Skeletal muscle tissue (tissue), 3 donors: ENCODE measurements at regions not wholly inside any gene's neighbourhood (a gene's known extent, or its start where the extent isn't known, plus 50 kb on each side); places are given as distances from the start of the nearest gene placed in this dataset.

Experiments
- H3K27ac ChIP-seq: one replicate; pipeline ENCODE4 v1.7.0; 2013; ENCODE audit warnings: mild to moderate bottlenecking, low read depth, low read length, inconsistent platforms
- H3K27me3 ChIP-seq, 3 donors: one replicate each; pipeline ENCODE4 v1.7.0; 2013; ENCODE audit warnings: low read length in 3 of 3; ENCODE audit not compliant: control insufficient read depth in 3 of 3, insufficient read depth in 3 of 3
- H3K36me3 ChIP-seq, 3 donors: one replicate each; pipeline ENCODE4 v1.7.0; 2013; ENCODE audit warnings: low read length in 3 of 3; ENCODE audit not compliant: control insufficient read depth in 3 of 3, insufficient read depth in 3 of 3
- H3K4me1 ChIP-seq, 3 donors: one replicate each; pipeline ENCODE4 v1.7.0; 2013; ENCODE audit warnings: low read length in 3 of 3, mild to moderate bottlenecking in 3 of 3; ENCODE audit not compliant: control insufficient read depth in 3 of 3, insufficient read depth in 3 of 3
- H3K4me3 ChIP-seq, 3 donors: one replicate each; pipeline ENCODE4 v1.7.0; 2013; ENCODE audit warnings: low read length in 3 of 3
- H3K9ac ChIP-seq, 3 donors: one replicate each; pipeline ENCODE4 v1.7.0; 2013; ENCODE audit warnings: low read length in 3 of 3, mild to moderate bottlenecking in 3 of 3, moderate library complexity in 2 of 3, low read depth in 1 of 3
- H3K9me3 ChIP-seq, 3 donors: one replicate each; pipeline ENCODE4 v1.7.0; 2013; ENCODE audit warnings: low read length in 3 of 3; ENCODE audit not compliant: control insufficient read depth in 3 of 3
- donor health status: Osteomylitis.

- Histone ChIP-seq H3K4me3 (no peak overlapping the region), H3K36me3 (no peaks in the 10 kb centered on the region), H3K9ac (no peak overlapping the region), H3K27ac (peak overlapping the region; percentile 27), H3K4me1 (peaks cover 4 to 5% (median 4%) of the 10 kb centered on the region in 3 donors), H3K27me3 (no peaks in the 10 kb centered on the region), H3K9me3 (no peaks in the 10 kb centered on the region)
These were observed 419.1 kb downstream of the NR2F1-AS1 start for GRCh38 chr5:93161661-93162654.

GRCh38 chr5:93158841-93159240, 422.2 kb downstream of the NR2F1-AS1 start:
- Histone ChIP-seq H3K27me3 (no peaks in the 10 kb centered on the region), H3K36me3 (no peaks in the 10 kb centered on the region), H3K9me3 (no peaks in the 10 kb centered on the region), H3K9ac (no peak overlapping the region), H3K4me3 (no peak overlapping the region), H3K27ac (no peak overlapping the region), H3K4me1 (peaks cover 4 to 5% (median 4%) of the 10 kb centered on the region in 3 donors)

- H3K9ac ChIP-seq, result no peak overlapping the region
- no peaks in the 10 kb centered on the region for H3K36me3 ChIP-seq
- no peak overlapping the region for H3K4me3 ChIP-seq
- no peak overlapping the region for H3K27ac ChIP-seq
- H3K27me3 ChIP-seq, result no peaks in the 10 kb centered on the region
- H3K4me1 ChIP-seq, result no peaks in the 10 kb centered on the region
- H3K9me3 ChIP-seq, result no peaks in the 10 kb centered on the region
These were observed 424.5 kb downstream of the NR2F1-AS1 start for GRCh38 chr5:93156566-93156965.

GRCh38 chr5:93154535-93154934, 426.5 kb downstream of the NR2F1-AS1 start:
- no peak overlapping the region for H3K9ac ChIP-seq
- no peak overlapping the region for H3K4me3 ChIP-seq
- H3K36me3 ChIP-seq, result no peaks in the 10 kb centered on the region
- no peaks in the 10 kb centered on the region for H3K4me1 ChIP-seq
- H3K9me3 ChIP-seq, result no peaks in the 10 kb centered on the region
- no peaks in the 10 kb centered on the region for H3K27me3 ChIP-seq
- no peak overlapping the region for H3K27ac ChIP-seq

- no peak overlapping the region for H3K9ac ChIP-seq
- H3K4me3 ChIP-seq, result no peak overlapping the region
- no peaks in the 10 kb centered on the region for H3K27me3 ChIP-seq
- H3K27ac ChIP-seq, result no peak overlapping the region
- H3K4me1 ChIP-seq, result no peaks in the 10 kb centered on the region
- H3K36me3 ChIP-seq, result no peaks in the 10 kb centered on the region
- no peaks in the 10 kb centered on the region for H3K9me3 ChIP-seq
These were observed 427.6 kb downstream of the NR2F1-AS1 start for GRCh38 chr5:93153461-93153860.

- H3K4me1 ChIP-seq, result no peaks in the 10 kb centered on the region
- no peaks in the 10 kb centered on the region for H3K36me3 ChIP-seq
- no peak overlapping the region for H3K27ac ChIP-seq
- no peak overlapping the region for H3K9ac ChIP-seq
- no peak overlapping the region for H3K4me3 ChIP-seq
- no peaks in the 10 kb centered on the region for H3K9me3 ChIP-seq
- no peaks in the 10 kb centered on the region for H3K27me3 ChIP-seq
These were observed 429.1 kb downstream of the NR2F1-AS1 start for GRCh38 chr5:93151896-93152295.

GRCh38 chr5:93151121-93151520, 429.9 kb downstream of the NR2F1-AS1 start:
- Histone ChIP-seq H3K9me3 (no peaks in the 10 kb centered on the region), H3K36me3 (no peaks in the 10 kb centered on the region), H3K4me3 (no peak overlapping the region), H3K4me1 (no peaks in the 10 kb centered on the region), H3K9ac (no peak overlapping the region), H3K27ac (no peak overlapping the region), H3K27me3 (no peaks in the 10 kb centered on the region)

- Histone ChIP-seq H3K27ac (no peak overlapping the region), H3K9ac (no peak overlapping the region), H3K27me3 (no peaks in the 10 kb centered on the region), H3K4me3 (no peak overlapping the region), H3K36me3 (no peaks in the 10 kb centered on the region), H3K9me3 (no peaks in the 10 kb centered on the region), H3K4me1 (no peaks in the 10 kb centered on the region)
These were observed 430.6 kb downstream of the NR2F1-AS1 start for GRCh38 chr5:93150311-93151012.

GRCh38 chr5:93145767-93146166, 435.3 kb downstream of the NR2F1-AS1 start:
- no peak overlapping the region for H3K27ac ChIP-seq
- H3K9me3 ChIP-seq, result no peaks in the 10 kb centered on the region
- H3K4me1 ChIP-seq, result no peaks in the 10 kb centered on the region
- no peaks in the 10 kb centered on the region for H3K27me3 ChIP-seq
- no peak overlapping the region for H3K4me3 ChIP-seq
- no peak overlapping the region for H3K9ac ChIP-seq
- H3K36me3 ChIP-seq, result no peaks in the 10 kb centered on the region

- Histone ChIP-seq H3K4me3 (no peak overlapping the region), H3K9ac (no peak overlapping the region), H3K4me1 (no peaks in the 10 kb centered on the region), H3K9me3 (no peaks in the 10 kb centered on the region), H3K27me3 (no peaks in the 10 kb centered on the region), H3K27ac (no peak overlapping the region), H3K36me3 (no peaks in the 10 kb centered on the region)
These were observed 436.0 kb downstream of the NR2F1-AS1 start for GRCh38 chr5:93145019-93145418.
